B cell (primary cell): ENCODE measurements at regions not wholly inside any gene's neighbourhood (a gene's known extent, or its start where the extent isn't known, plus 50 kb on each side); places are given as distances from the start of the nearest gene placed in this dataset.

Source experiments
- EZH2 ChIP-seq: IDR thresholded peaks from 2 replicates; pipeline ENCODE4 v1.6.1; 2012; ENCODE audit warnings: borderline replicate concordance, low read depth, mild to moderate bottlenecking, moderate library complexity, low read length; ENCODE audit not compliant: insufficient read depth, poor library complexity, severe bottlenecking
- TF ChIP-seq, protein P1 (sequence below): fragments of 200-600 bp; IDR thresholded peaks from one replicate; pipeline ENCODE4 v1.8.0; 2022; ENCODE audit warnings: antibody characterized with exemption, mild to moderate bottlenecking

DNA sequence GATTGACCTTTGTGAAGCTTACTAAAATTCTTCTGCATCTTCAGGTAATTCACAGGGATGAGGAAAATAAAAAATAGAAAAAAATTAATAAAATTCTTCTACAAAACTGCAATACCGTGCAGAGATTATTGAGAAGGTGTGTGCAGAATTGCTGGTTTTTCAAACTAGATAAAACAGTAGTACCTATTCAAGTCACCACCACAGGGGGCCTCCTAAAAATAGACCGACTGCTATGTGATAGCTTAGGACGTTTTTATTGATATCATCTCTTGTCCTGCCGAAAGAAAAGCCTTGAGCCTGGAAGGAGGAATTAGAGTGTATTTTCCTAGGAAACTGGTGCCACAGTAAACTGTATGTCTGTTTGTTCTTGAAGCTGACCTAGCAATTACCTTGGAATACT lies 325.9 kb downstream of the ZFHX3 start:
- TF ChIP-seq, protein P1, sequence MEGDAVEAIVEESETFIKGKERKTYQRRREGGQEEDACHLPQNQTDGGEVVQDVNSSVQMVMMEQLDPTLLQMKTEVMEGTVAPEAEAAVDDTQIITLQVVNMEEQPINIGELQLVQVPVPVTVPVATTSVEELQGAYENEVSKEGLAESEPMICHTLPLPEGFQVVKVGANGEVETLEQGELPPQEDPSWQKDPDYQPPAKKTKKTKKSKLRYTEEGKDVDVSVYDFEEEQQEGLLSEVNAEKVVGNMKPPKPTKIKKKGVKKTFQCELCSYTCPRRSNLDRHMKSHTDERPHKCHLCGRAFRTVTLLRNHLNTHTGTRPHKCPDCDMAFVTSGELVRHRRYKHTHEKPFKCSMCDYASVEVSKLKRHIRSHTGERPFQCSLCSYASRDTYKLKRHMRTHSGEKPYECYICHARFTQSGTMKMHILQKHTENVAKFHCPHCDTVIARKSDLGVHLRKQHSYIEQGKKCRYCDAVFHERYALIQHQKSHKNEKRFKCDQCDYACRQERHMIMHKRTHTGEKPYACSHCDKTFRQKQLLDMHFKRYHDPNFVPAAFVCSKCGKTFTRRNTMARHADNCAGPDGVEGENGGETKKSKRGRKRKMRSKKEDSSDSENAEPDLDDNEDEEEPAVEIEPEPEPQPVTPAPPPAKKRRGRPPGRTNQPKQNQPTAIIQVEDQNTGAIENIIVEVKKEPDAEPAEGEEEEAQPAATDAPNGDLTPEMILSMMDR: no peak
- TF ChIP-seq EZH2: no peak
